Right renal pelvis (tissue), 4 donors: ENCODE measurements at regions not wholly inside any gene's neighbourhood (a gene's known extent, or its start where the extent isn't known, plus 50 kb on each side); places are given as distances from the start of the nearest gene placed in this dataset.
"Not testable (repeated sequence)": the region's sequence is repeated elsewhere in the genome, so short reads cannot be mapped to it uniquely, and the experiment has no call there.

Experiments
- DNase-seq, 4 donors: peaks; one replicate each; pipeline ENCODE4 v3.0.0-alpha.2; 2013; ENCODE audit warnings: low read depth in 4 of 4, low spot score in 3 of 4, missing footprints in 1 of 4

GRCh38 chr6:14582749-14583148 lies 465.2 kb downstream of the CD83 start:
- DNase-seq, result no peak

GRCh38 chr6:14583826-14584225 lies 466.3 kb downstream of the CD83 start:
- no peak for DNase-seq

- DNase-seq, result no peak
Observed at GRCh38 chr6:14584450-14584849, 466.9 kb downstream of the CD83 start.

- DNase-seq, result no peak
Observed at GRCh38 chr6:14585689-14586088, 468.1 kb downstream of the CD83 start.

- DNase-seq, result no peak
Observed at GRCh38 chr6:14589175-14589574, 471.6 kb downstream of the CD83 start.

- no peak for DNase-seq
Observed at GRCh38 chr6:14590586-14590985, 473.0 kb downstream of the CD83 start.

- no peak for DNase-seq
Observed at GRCh38 chr6:14591998-14592397, 474.4 kb downstream of the CD83 start.

GRCh38 chr6:14593286-14593685 lies 475.7 kb downstream of the CD83 start:
- DNase-seq, result no peak

- no peak for DNase-seq
Observed at GRCh38 chr6:14595751-14596150, 478.2 kb downstream of the CD83 start.

GRCh38 chr6:14596410-14596809 lies 478.8 kb downstream of the CD83 start:
- no peak for DNase-seq

- no peak for DNase-seq
Observed at GRCh38 chr6:14597090-14597489, 479.5 kb downstream of the CD83 start.

- DNase-seq, result no peak
Observed at GRCh38 chr6:14598017-14598864, 480.7 kb downstream of the CD83 start.

GRCh38 chr6:14600306-14600705 lies 482.7 kb downstream of the CD83 start:
- DNase-seq, result not testable (repeated sequence)

- DNase-seq, result no peak
Observed at GRCh38 chr6:14601490-14601889, 483.9 kb downstream of the CD83 start.

GRCh38 chr6:14606353-14606752 lies 488.8 kb downstream of the CD83 start:
- DNase-seq, result no peak

GRCh38 chr6:14610141-14610540 lies 492.6 kb downstream of the CD83 start:
- no peak for DNase-seq

GRCh38 chr6:14612016-14612980 lies 494.7 kb downstream of the CD83 start:
- no peak for DNase-seq

GRCh38 chr6:14614631-14615030 lies 497.1 kb downstream of the CD83 start:
- no peak for DNase-seq

- DNase-seq, result no peak
Observed at GRCh38 chr6:14616656-14617055, 499.1 kb downstream of the CD83 start.

- no peak for DNase-seq
Observed at GRCh38 chr6:14618759-14619418, 501.3 kb downstream of the CD83 start.

GRCh38 chr6:14619419-14619781 lies 501.8 kb downstream of the CD83 start:
- no peak for DNase-seq
